ENCODE measurements at regions not wholly inside any gene's neighbourhood (a gene's known extent, or its start where the extent isn't known, plus 50 kb on each side); places are given as distances from the start of the nearest gene placed in this dataset.

DNA sequence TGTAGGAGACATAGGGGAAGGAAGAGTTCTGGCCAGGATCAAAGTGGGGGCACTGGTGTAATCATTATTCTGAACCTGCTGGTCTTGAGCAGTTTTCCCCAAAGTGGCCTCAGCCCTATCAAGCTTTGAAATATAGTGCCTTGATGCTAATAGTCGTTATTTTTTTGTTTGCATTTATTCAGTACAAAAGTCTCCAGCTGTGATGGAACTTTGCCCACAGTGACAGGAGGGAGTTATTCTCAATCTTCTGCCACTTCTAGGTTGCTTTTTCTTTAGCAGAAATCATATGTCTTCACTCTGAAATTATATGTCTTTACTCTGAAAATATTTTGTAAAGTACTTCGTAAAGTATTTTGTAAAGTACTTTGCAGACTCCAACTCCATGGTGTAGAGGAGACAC, 93.1 kb downstream of the FAT3 start:
- no peak for DNase-seq (ENCODE audit: low spot score)

DNA sequence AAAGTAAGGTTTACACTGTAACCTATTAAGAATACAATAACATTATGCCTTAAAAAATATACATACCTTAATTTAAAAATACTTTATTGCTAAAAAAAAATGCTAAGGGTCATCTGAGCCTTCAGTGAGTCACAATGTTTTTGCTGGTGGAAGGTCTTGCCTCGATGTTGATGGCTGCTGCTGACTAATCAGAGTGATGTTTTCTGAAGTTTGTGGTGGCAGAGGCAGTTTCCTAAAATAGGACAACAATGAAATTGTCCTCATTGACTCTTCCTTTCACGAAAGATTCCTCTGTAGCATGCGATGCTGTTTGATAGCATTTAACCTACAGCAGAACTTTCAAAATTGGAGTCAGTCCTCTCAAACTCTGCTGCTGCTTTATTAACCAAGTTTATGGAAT, 97.6 kb downstream of the FAT3 start:
- DNase-seq (ENCODE audit: low spot score): no peak

- DNase-seq (ENCODE audit: low spot score): no peak
Measured at GRCh38 chr11:92324890-92325289, 100.3 kb downstream of the FAT3 start.

- no peak for DNase-seq (ENCODE audit: low spot score)
Measured at GRCh38 chr11:92325416-92325815, 100.8 kb downstream of the FAT3 start.

DNA sequence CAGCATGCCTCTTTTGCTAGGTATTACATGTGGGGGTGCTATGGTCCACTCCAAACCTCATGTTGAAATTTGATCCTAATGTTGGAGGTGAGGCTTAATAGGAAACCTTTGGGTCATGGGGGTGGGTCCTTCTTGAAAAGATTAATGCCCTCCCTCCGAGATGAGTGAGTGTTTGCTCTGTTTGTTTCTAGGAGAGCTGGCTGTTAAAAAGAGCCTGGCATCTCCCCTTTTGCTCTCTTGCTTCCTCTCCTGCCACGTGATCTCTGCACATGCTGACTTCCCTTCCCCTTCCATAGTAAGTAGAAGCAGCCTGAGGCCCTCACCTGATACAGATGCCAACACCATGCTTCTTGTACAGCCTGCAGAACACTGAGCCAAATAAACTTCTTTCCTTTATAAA, 104.5 kb downstream of the FAT3 start:
- DNase-seq (ENCODE audit: low spot score): no peak

GRCh38 chr11:92329646-92330045, 105.0 kb downstream of the FAT3 start:
- DNase-seq (ENCODE audit: low spot score): no peak

DNA sequence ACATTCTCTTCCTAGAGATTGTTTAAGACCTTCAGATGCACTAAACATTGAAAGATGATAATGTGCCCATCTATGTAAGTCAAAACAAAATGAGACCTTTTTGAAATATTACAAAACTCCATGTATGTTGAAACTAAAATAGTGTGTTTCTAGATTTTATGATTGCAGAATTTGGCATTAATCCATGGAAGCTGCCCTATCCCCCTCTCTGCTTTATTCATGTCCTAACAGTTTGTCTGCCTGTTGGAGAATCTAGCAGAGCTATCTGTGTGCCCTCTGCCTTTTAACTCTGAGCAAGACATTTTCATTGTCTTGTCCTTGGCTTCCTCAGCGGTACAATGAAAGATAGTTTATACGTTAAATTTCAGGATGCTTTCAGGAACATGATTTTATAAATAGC, 105.5 kb downstream of the FAT3 start:
- DNase-seq (ENCODE audit: low spot score): no peak

- DNase-seq (ENCODE audit: low spot score): no peak
Measured at GRCh38 chr11:92332986-92333385, 108.4 kb downstream of the FAT3 start.

GRCh38 chr11:92340839-92341238, 116.2 kb downstream of the FAT3 start:
- DNase-seq (ENCODE audit: low spot score): peak; percentile 42

GRCh38 chr11:92342034-92342720, 117.6 kb downstream of the FAT3 start:
- DNase-seq (ENCODE audit: low spot score): no peak

- no peak for DNase-seq (ENCODE audit: low spot score)
Measured at GRCh38 chr11:92342886-92343285, 118.3 kb downstream of the FAT3 start.

DNA sequence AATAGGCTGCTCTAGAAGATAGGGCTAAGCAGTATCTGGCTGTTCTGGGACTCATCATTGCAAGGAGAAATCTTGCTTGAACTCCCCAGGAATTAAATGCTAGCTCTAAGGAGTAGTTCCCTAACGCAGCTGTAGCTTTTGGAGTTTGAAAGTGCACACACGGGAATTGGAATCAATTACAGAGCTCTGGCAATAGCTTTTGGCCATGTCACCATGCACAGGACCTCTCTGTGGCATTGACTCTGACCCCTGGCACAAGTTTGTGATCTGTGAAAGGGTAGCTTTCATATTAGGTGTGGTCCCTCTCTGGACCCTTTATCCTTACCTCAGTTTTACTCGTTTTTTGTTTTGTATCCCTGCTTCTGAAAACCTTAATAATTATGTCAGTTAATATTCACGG, 121.6 kb downstream of the FAT3 start:
- DNase-seq (ENCODE audit: low spot score): no peak

DNA sequence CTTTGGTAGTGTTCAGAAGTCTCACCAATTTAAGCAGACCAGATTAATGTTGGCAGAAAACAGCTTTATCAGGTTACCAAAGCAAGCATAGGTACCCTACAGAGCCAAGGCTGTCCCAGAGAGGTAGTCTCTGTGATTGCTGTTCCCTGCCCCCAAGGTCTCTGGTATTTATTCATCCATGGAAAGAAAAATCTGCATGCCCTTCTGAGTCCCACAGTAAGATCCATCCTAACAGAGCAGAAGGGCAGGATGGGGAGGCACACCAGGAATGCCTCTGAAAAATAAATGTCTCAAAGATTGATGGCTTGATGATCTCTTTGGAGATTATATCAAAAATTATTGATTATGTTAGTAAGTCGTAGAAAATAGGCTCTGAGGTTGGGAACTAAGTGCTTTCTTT, 122.8 kb downstream of the FAT3 start:
- DNase-seq (ENCODE audit: low spot score): no peak

DNA sequence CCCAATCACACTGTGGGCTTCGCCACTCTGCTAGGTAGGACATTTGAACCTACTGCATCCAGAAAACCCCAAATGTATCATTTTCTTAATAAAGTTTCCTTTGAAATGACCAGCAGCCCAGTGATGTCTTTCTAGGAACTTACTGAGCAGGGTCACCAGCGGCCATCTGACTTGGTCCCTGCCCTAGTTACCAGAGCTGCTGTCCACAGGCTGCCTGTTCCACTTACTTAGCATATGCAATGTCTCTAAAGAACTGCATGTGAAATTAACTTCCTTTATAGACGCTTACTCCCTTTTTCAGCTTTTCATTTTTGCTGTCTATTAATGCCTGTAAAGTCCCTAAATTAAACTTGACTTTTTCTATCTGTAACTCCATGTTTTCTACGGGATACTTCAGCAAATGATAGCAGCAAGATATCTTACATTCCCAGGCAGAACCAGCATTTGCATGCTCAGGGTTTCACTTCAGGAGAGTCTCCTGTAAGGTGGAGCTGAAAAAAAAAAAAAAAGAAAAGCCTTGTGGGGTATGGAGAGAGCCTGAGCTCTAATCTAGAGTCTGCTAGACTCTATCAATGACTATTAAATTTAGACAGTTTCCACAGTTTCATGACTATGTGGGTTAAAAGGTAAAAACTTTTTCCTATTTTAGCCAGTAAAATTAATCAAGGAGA, 125.0 kb downstream of the FAT3 start:
- no peak for DNase-seq (ENCODE audit: low spot score)

GRCh38 chr11:92357344-92357743, 132.7 kb downstream of the FAT3 start:
- no peak for DNase-seq (ENCODE audit: low spot score)

- no peak for DNase-seq (ENCODE audit: low spot score)
Measured at GRCh38 chr11:92357841-92358240, 133.2 kb downstream of the FAT3 start.

DNA sequence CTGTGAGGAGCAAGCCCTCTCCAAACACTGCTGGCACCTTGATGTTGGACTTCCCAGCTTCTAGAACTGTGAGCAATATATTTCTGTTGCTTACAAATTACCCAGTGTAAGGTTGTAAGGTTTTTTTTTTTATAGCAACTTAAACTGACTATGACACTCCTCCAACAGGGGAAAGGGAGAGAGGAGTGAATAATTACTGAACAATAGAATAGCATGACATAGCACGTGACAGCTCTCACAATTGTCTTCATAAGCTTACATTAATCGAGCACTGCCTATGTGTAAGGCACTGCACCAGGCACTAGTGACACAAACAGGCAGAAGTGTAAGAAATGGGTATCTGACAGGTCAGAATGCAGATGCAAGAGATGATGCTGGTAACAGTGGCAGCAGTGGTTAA, 136.9 kb downstream of the FAT3 start:
- DNase-seq (ENCODE audit: low spot score): no peak

GRCh38 chr11:92362989-92363388, 138.4 kb downstream of the FAT3 start:
- no peak for DNase-seq (ENCODE audit: low spot score)

- DNase-seq (ENCODE audit: low spot score): no peak
Measured at GRCh38 chr11:92364177-92364576, 139.6 kb downstream of the FAT3 start.

DNA sequence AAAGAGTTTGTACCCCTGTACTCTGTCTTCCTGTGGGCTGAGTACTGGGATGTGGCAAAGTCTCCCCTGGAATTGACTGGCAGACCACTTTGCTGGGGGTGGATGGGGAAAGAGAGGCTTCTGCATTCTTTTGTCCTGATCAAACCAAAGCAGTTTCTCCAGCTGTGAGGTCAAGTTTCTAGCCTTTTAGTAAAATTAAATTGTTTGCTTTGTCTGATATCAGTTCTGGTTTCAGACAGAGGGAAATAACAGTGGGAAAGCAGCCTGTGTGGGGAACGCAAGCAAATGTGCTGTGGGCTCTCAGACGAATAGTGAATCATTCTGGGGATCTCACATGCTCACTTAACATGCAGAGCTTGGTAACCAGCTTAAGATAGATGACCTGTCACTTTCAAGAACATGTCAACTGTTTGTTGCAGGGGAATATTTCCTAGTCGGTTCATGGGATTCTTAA, 151.6 kb downstream of the FAT3 start:
- DNase-seq (ENCODE audit: low spot score): no peak

DNA sequence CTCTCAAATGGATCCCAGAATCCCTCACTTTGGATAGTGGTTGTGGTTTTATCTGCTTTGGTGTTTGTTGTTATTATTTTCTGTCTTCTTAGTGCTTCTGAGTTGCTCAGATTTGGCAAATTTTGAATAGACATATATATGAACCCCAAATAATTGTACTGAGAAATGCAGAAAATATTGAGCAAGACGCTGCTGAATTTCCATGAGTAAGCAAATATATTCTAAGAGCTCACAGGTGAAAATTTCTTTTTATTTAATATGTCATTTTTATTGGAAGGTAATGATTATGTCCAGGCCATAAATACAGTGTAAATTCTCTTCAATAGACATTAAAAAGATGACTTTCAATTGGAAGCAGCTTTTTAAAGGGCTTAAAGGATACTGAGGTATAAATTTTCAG, 152.1 kb downstream of the FAT3 start:
- DNase-seq (ENCODE audit: low spot score): no peak

DNA sequence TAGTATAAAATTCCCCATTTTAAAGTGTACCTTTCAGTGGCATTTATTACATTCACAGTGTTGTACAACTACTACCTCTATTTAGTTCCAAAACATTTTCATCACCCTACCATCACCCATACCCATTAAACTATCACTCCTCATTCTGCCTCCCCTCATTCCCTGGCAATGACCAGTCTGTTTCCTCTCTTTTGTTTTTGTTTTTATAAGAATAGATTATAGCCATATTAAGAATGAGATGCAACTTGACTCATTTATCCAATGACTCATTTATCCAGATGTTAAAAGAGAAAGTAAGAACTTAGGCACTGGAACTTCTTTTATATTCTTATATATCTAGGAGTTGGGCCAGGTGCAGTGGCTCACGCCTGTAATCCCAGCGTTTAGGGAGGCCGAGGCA, 156.3 kb downstream of the FAT3 start:
- no peak for DNase-seq (ENCODE audit: low spot score)

DNA sequence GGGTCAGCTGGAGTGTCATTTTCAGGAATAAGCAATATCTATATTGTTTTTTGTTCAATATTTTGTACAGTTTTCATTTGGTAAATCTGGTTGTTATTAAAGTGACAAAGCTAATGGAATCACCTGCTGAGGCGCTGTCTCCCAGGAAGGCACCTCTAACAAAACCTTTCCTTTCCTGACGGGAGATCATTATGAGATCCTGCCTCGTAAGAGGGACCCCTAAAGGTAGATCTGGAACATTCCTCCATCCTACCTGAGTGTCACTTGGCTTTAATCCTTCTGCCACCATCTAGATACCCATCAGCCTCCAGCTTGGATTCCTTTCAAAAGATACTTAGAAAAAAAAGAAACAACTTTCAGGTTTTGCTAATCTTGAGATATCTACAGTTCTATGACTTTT, 157.7 kb downstream of the FAT3 start:
- DNase-seq (ENCODE audit: low spot score): no peak

DNA sequence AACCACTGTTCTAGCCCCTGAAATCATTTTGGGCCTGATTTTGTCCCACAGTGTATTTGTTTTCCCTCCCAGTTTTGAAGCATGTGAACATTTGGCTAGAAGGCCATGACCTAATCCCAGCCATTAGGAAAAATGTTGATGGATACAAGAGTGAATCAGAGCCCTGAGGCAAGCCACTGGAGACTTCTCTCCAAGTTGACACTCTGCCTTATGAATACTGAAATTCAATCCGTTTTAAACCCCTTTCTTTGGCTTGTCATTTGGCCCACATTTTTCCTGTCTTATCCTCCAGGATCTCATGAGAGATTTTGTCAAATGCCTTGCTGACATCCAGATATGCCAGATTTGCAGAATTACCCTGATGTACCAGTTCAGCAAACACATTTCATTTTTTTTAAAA, 158.8 kb downstream of the FAT3 start:
- no peak for DNase-seq (ENCODE audit: low spot score)
